HEK293T (cell line): ENCODE measurements at regions not wholly inside any gene's neighbourhood (a gene's known extent, or its start where the extent isn't known, plus 50 kb on each side); places are given as distances from the start of the nearest gene placed in this dataset.

Experiments
- CTCF ChIA-PET: fragments of 350-600 bp; formaldehyde crosslinking; extraction: SDS; loops from one replicate; lab custom pipeline; 2021; ENCODE audit warnings: antibody characterized with exemption, inconsistent platforms; lab: Yijun Ruan, JAX
- POLR2A ChIA-PET: fragments of 350-600 bp; formaldehyde crosslinking; extraction: SDS; loops from one replicate; lab custom pipeline; 2020; ENCODE audit warnings: antibody characterized with exemption, inconsistent platforms; lab: Yijun Ruan, JAX
- DNase-seq: peaks from one replicate; pipeline ENCODE4 v3.0.0; 2012; ENCODE audit warnings: mixed read lengths; ENCODE audit errors: extremely low spot score
- ARNT ChIP-seq: fragments of 450-650 bp; IDR thresholded peaks from 2 replicates; pipeline ENCODE4 v1.6.1; 2017; ENCODE audit warnings: mild to moderate bottlenecking
- BHLHE40 ChIP-seq: fragments of 450-650 bp; IDR thresholded peaks from 2 replicates; pipeline ENCODE4 v1.6.1; 2016; ENCODE audit warnings: mild to moderate bottlenecking, moderate library complexity, borderline replicate concordance
- CTBP1 ChIP-seq: fragments of 450-650 bp; IDR thresholded peaks from 2 replicates; pipeline ENCODE4 v1.6.1; 2016; ENCODE audit warnings: borderline replicate concordance
- ELF4 ChIP-seq: fragments of 450-650 bp; IDR thresholded peaks from 2 replicates; pipeline ENCODE4 v1.6.1; 2017; ENCODE audit warnings: antibody characterized with exemption
- FOXA1 ChIP-seq: fragments of 450-650 bp; IDR thresholded peaks from 2 replicates; pipeline ENCODE4 v1.6.1; 2016; ENCODE audit warnings: mild to moderate bottlenecking
- FOXK2 ChIP-seq: fragments of 450-650 bp; IDR thresholded peaks from 2 replicates; pipeline ENCODE4 v1.6.1; 2016; ENCODE audit warnings: mild to moderate bottlenecking
- FOXM1 ChIP-seq: fragments of 450-650 bp; IDR thresholded peaks from 2 replicates; pipeline ENCODE4 v1.6.1; 2017; ENCODE audit warnings: mild to moderate bottlenecking, borderline replicate concordance
- HDGF ChIP-seq: fragments of 450-650 bp; IDR thresholded peaks from 2 replicates; pipeline ENCODE4 v1.6.1; 2017; ENCODE audit warnings: antibody characterized with exemption, borderline replicate concordance
- L3MBTL2 ChIP-seq: fragments of 450-650 bp; conservative IDR thresholded peaks from 2 replicates; pipeline ENCODE4 v1.6.1; 2016; ENCODE audit warnings: mild to moderate bottlenecking
- LEF1 ChIP-seq: fragments of 450-650 bp; IDR thresholded peaks from 2 replicates; pipeline ENCODE4 v1.6.1; 2017; ENCODE audit warnings: mild to moderate bottlenecking, borderline replicate concordance
- NFRKB ChIP-seq: fragments of 450-650 bp; IDR thresholded peaks from 2 replicates; pipeline ENCODE4 v1.6.1; 2016; ENCODE audit warnings: mild to moderate bottlenecking, moderate library complexity
- PKNOX1 ChIP-seq: fragments of 450-650 bp; IDR thresholded peaks from 2 replicates; pipeline ENCODE4 v1.6.1; 2016
- SP1 ChIP-seq: fragments of 450-650 bp; IDR thresholded peaks from 2 replicates; pipeline ENCODE4 v1.6.1; 2017
- SUZ12 ChIP-seq: fragments of 450-650 bp; IDR thresholded peaks from 2 replicates; pipeline ENCODE4 v1.6.1; 2016; ENCODE audit warnings: mild to moderate bottlenecking
- TARDBP ChIP-seq: fragments of 450-650 bp; IDR thresholded peaks from 2 replicates; pipeline ENCODE4 v1.6.1; 2016
- ZNF384 ChIP-seq: fragments of 450-650 bp; IDR thresholded peaks from 2 replicates; pipeline ENCODE4 v1.6.1; 2016

- no peak for DNase-seq
- TF ChIP-seq ZNF384: no peak
- no peak for TF ChIP-seq NFRKB
- TF ChIP-seq BHLHE40: no peak
- TF ChIP-seq HDGF: no peak
- no peak for TF ChIP-seq SUZ12
- no peak for TF ChIP-seq PKNOX1
- TF ChIP-seq FOXK2: no peak
- TF ChIP-seq CTBP1: no peak
- no peak for TF ChIP-seq FOXA1
- POLR2A ChIA-PET: no interaction called here
- CTCF ChIA-PET: no interaction called here
These were observed 585.1 kb downstream of the GATA3 start for GRCh38 chr10:8639486-8640185.

- POLR2A ChIA-PET: no interaction called here
These were observed 585.8 kb downstream of the GATA3 start for GRCh38 chr10:8640301-8640700.

GRCh38 chr10:8640878-8641277 is 586.4 kb downstream of the GATA3 start:
- no peak for DNase-seq
- ChIA-PET POLR2A (no interaction called here), CTCF (no interaction called here)
- TF ChIP-seq CTBP1 (no peak), ARNT (no peak), BHLHE40 (no peak), FOXM1 (no peak), SUZ12 (no peak), ZNF384 (no peak), L3MBTL2 (no peak), ELF4 (no peak), SP1 (no peak), HDGF (no peak), LEF1 (no peak), TARDBP (no peak), PKNOX1 (no peak), FOXK2 (no peak), NFRKB (no peak), FOXA1 (no peak)

More at GRCh38 chr10:8640301-8640700, 585.8 kb downstream of the GATA3 start:
- DNase-seq: no peak
- TF ChIP-seq SP1 (no peak), L3MBTL2 (no peak), HDGF (no peak), TARDBP (no peak)
- CTCF ChIA-PET: no interaction called here

- no peak for TF ChIP-seq FOXK2
- no peak for TF ChIP-seq PKNOX1
- no peak for TF ChIP-seq FOXM1
- TF ChIP-seq SP1: no peak
- TF ChIP-seq L3MBTL2: no peak
- TF ChIP-seq FOXA1: no peak
- TF ChIP-seq TARDBP: no peak
- no peak for DNase-seq
- ChIA-PET POLR2A (no interaction called here), CTCF (no interaction called here)
These were observed 601.8 kb downstream of the GATA3 start for GRCh38 chr10:8656261-8656660.

- ChIA-PET POLR2A (no interaction called here), CTCF (no interaction called here)
- TF ChIP-seq ARNT: no peak
- no peak for TF ChIP-seq FOXA1
- no peak for TF ChIP-seq NFRKB
- no peak for TF ChIP-seq ZNF384
- TF ChIP-seq CTBP1: no peak
- TF ChIP-seq FOXM1: no peak
- TF ChIP-seq HDGF: no peak
- TF ChIP-seq SUZ12: no peak
- no peak for TF ChIP-seq PKNOX1
- TF ChIP-seq L3MBTL2: no peak
- TF ChIP-seq FOXK2: no peak
- no peak for TF ChIP-seq BHLHE40
- no peak for TF ChIP-seq ELF4
- TF ChIP-seq LEF1: no peak
- no peak for TF ChIP-seq TARDBP
- TF ChIP-seq SP1: no peak
- DNase-seq: no peak
These were observed 605.5 kb downstream of the GATA3 start for GRCh38 chr10:8659982-8660381.

GRCh38 chr10:8661886-8662285 is 607.4 kb downstream of the GATA3 start:
- TF ChIP-seq CTBP1 (no peak), HDGF (no peak), NFRKB (no peak), TARDBP (no peak), ELF4 (no peak), FOXM1 (no peak), PKNOX1 (no peak), BHLHE40 (no peak), ZNF384 (no peak), ARNT (no peak), FOXA1 (no peak), FOXK2 (no peak), LEF1 (no peak), SUZ12 (no peak), SP1 (no peak), L3MBTL2 (no peak)
- CTCF ChIA-PET: interaction anchor here (0.6 kb wide), 1 partner anchor 188 kb away, joined by 3 read pairs; no protein-coding TSS in a partner anchor
- POLR2A ChIA-PET: no interaction called here

More at GRCh38 chr10:8661886-8662285, 607.4 kb downstream of the GATA3 start:
- no peak for DNase-seq
